ENCODE measurements at regions not wholly inside any gene's neighbourhood (a gene's known extent, or its start where the extent isn't known, plus 50 kb on each side); places are given as distances from the start of the nearest gene placed in this dataset.

- Histone ChIP-seq H3K9me3 (ENCODE audit: severe bottlenecking) (no peaks in the 10 kb centered on the region), H3K4me3 (ENCODE audit: low read depth, low read length) (no peak overlapping the region), H3K27me3 (ENCODE audit: insufficient read depth, low read depth, severe bottlenecking) (no peaks in the 10 kb centered on the region), H3K27ac (no peak overlapping the region), H3K36me3 (no peaks in the 10 kb centered on the region)
- no peak for DNase-seq
- TF ChIP-seq CTCF (IDR thresholded peaks at IDR 0.05; ENCODE audit: low read depth, low read length), result no peak
Measured at GRCh38 chr2:16404146-16404545, 261.5 kb downstream of the CYRIA start.

- H3K36me3 ChIP-seq, result no peaks in the 10 kb centered on the region
- TF ChIP-seq CTCF (IDR thresholded peaks at IDR 0.05; ENCODE audit: low read depth, low read length), result no peak
- DNase-seq, result no peak
- no peak overlapping the region for H3K4me3 ChIP-seq (ENCODE audit: low read depth, low read length)
- H3K27me3 ChIP-seq (ENCODE audit: insufficient read depth, low read depth, severe bottlenecking), result no peaks in the 10 kb centered on the region
- no peaks in the 10 kb centered on the region for H3K9me3 ChIP-seq (ENCODE audit: severe bottlenecking)
- H3K27ac ChIP-seq, result no peak overlapping the region
Measured at GRCh38 chr2:16402891-16403290, 262.7 kb downstream of the CYRIA start.

- Histone ChIP-seq H3K27me3 (ENCODE audit: insufficient read depth, low read depth, severe bottlenecking) (no peaks in the 10 kb centered on the region), H3K36me3 (no peaks in the 10 kb centered on the region), H3K4me3 (ENCODE audit: low read depth, low read length) (no peak overlapping the region), H3K27ac (no peak overlapping the region), H3K9me3 (ENCODE audit: severe bottlenecking) (no peaks in the 10 kb centered on the region)
- TF ChIP-seq CTCF (IDR thresholded peaks at IDR 0.05; ENCODE audit: low read depth, low read length), result no peak
- DNase-seq, result no peak
Measured at GRCh38 chr2:16401761-16402300, 263.8 kb downstream of the CYRIA start.

GRCh38 chr2:16400127-16400623, 265.5 kb downstream of the CYRIA start:
- no peak overlapping the region for H3K4me3 ChIP-seq (ENCODE audit: low read depth, low read length)
- no peak for TF ChIP-seq CTCF (IDR thresholded peaks at IDR 0.05; ENCODE audit: low read depth, low read length)
- H3K36me3 ChIP-seq, result no peaks in the 10 kb centered on the region
- H3K9me3 ChIP-seq (ENCODE audit: severe bottlenecking), result no peaks in the 10 kb centered on the region
- no peak overlapping the region for H3K27ac ChIP-seq
- no peak for DNase-seq
- no peaks in the 10 kb centered on the region for H3K27me3 ChIP-seq (ENCODE audit: insufficient read depth, low read depth, severe bottlenecking)

- Histone ChIP-seq H3K27me3 (ENCODE audit: insufficient read depth, low read depth, severe bottlenecking) (no peaks in the 10 kb centered on the region), H3K27ac (no peak overlapping the region)
- TF ChIP-seq CTCF (IDR thresholded peaks at IDR 0.05; ENCODE audit: low read depth, low read length), result no peak
Measured at GRCh38 chr2:16398486-16399043, 267.1 kb downstream of the CYRIA start.

More at GRCh38 chr2:16398486-16399043, 267.1 kb downstream of the CYRIA start:
- no peak for DNase-seq
- Histone ChIP-seq H3K9me3 (ENCODE audit: severe bottlenecking) (no peaks in the 10 kb centered on the region), H3K36me3 (no peaks in the 10 kb centered on the region), H3K4me3 (ENCODE audit: low read depth, low read length) (no peak overlapping the region)

All from WERI-Rb-1 (cell line).